Fibroblast of lung (primary cell): ENCODE measurements at regions not wholly inside any gene's neighbourhood (a gene's known extent, or its start where the extent isn't known, plus 50 kb on each side); places are given as distances from the start of the nearest gene placed in this dataset.

Source experiments
- EZH2 ChIP-seq: IDR thresholded peaks from 2 replicates; pipeline ENCODE4 v1.5.1; 2012; ENCODE audit warnings: low read length, control low read depth, mild to moderate bottlenecking; ENCODE audit errors: missing control alignments
- TF ChIP-seq, protein P1 (sequence below), 2 donors: IDR thresholded peaks in 1 of 2; conservative IDR thresholded peaks in 1 of 2; 1 replicate in 1 of 2; 2 replicates in 1 of 2; pipeline ENCODE4 v1.5.1; 2011 to 2012; ENCODE audit warnings: low read length in 2 of 2, control low read depth in 1 of 2, inconsistent platforms in 1 of 2, low read depth in 1 of 2, mild to moderate bottlenecking in 1 of 2

DNA sequence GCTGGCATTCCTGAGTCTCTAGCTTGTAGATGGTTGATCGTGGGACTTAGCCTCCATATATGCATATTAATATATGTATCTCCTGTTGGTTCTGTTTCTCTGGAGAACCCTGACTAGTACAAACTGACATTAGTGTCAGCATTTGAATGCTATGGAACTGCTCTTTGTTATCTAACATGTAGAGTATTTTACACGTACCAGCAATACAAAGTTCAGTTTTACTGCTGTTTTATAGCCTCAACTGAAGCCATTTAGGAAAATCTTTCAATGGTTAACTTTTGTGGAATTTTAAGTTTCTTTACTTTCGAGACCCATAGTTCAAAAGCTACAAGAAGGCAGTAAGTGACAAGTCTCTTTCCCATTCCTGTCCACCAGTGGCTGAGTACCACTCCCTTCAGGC is 418.4 kb downstream of the NUP35 start:
- TF ChIP-seq, protein P1, sequence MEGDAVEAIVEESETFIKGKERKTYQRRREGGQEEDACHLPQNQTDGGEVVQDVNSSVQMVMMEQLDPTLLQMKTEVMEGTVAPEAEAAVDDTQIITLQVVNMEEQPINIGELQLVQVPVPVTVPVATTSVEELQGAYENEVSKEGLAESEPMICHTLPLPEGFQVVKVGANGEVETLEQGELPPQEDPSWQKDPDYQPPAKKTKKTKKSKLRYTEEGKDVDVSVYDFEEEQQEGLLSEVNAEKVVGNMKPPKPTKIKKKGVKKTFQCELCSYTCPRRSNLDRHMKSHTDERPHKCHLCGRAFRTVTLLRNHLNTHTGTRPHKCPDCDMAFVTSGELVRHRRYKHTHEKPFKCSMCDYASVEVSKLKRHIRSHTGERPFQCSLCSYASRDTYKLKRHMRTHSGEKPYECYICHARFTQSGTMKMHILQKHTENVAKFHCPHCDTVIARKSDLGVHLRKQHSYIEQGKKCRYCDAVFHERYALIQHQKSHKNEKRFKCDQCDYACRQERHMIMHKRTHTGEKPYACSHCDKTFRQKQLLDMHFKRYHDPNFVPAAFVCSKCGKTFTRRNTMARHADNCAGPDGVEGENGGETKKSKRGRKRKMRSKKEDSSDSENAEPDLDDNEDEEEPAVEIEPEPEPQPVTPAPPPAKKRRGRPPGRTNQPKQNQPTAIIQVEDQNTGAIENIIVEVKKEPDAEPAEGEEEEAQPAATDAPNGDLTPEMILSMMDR (conservative IDR thresholded peaks at IDR 0.05 in 1 of 2, IDR thresholded peaks at IDR 0.05 in 1 of 2; ENCODE audit: low read depth in 1 of 2, low read length in 2 of 2) = no peak
- no peak for TF ChIP-seq EZH2
